Small intestine (tissue), 7 donors: ENCODE measurements at regions not wholly inside any gene's neighbourhood (a gene's known extent, or its start where the extent isn't known, plus 50 kb on each side); places are given as distances from the start of the nearest gene placed in this dataset.
"Not testable (repeated sequence)": the region's sequence is repeated elsewhere in the genome, so short reads cannot be mapped to it uniquely, and the experiment has no call there.

ENCODE experiments used
- DNase-seq, 2 donors: peaks; one replicate each; pipeline versions ENCODE4 v3.0.0 to v3.0.0-alpha.2; 2013
- FAIRE-seq: peaks from 2 replicates; lab custom pipeline; 2012; peaks lifted over from hg19 to GRCh38; lab: Jason Lieb, UNC
- H3K27ac ChIP-seq, 3 donors: one replicate each; pipeline ENCODE4 v1.5.1; 2013; ENCODE audit warnings: low read length in 2 of 3, mild to moderate bottlenecking in 2 of 3, control low read depth in 1 of 3, inconsistent platforms in 1 of 3, low read depth in 1 of 3, moderate library complexity in 1 of 3
- H3K27me3 ChIP-seq, 3 donors: one replicate each; pipeline ENCODE4 v1.6.1; 2013; ENCODE audit warnings: low read length in 3 of 3, inconsistent platforms in 1 of 3; ENCODE audit not compliant: control insufficient read depth in 3 of 3, insufficient read depth in 3 of 3
- H3K36me3 ChIP-seq, 3 donors: one replicate each; pipeline ENCODE4 v1.6.1; 2013; ENCODE audit warnings: low read length in 3 of 3, inconsistent platforms in 1 of 3, low read depth in 1 of 3, mild to moderate bottlenecking in 1 of 3, moderate library complexity in 1 of 3; ENCODE audit not compliant: control insufficient read depth in 3 of 3, insufficient read depth in 2 of 3
- H3K4me1 ChIP-seq, 3 donors: one replicate each; pipeline ENCODE4 v1.6.1; 2013; ENCODE audit warnings: low read length in 2 of 3, inconsistent platforms in 1 of 3, low read depth in 1 of 3, mild to moderate bottlenecking in 1 of 3, moderate library complexity in 1 of 3; ENCODE audit not compliant: control insufficient read depth in 3 of 3, insufficient read depth in 2 of 3
- H3K4me3 ChIP-seq, 3 donors: one replicate each; pipeline ENCODE4 v1.5.1; 2013; ENCODE audit warnings: low read length in 3 of 3, control low read depth in 1 of 3, inconsistent platforms in 1 of 3, low read depth in 1 of 3, mild to moderate bottlenecking in 1 of 3, moderate library complexity in 1 of 3
- H3K9me3 ChIP-seq, 2 donors: one replicate each; pipeline ENCODE4 v1.6.1; 2013; ENCODE audit warnings: low read depth in 1 of 2, low read length in 1 of 2; ENCODE audit not compliant: control insufficient read depth in 2 of 2, insufficient read depth in 1 of 2
- WGBS, 3 donors: extraction: QIAGEN DNeasy Blood & Tissue Kit; methylation state at CpG; one replicate each; pipeline ENCODE4 v1.1.7; 2013; 5-methylcytosine and 5-hydroxymethylcytosine counted together
- donor health status: healthy with polysubstance abuse.
- donor health status: control.
- donor health status: control.
- donor health status: Bipolar disorder and iron deficiency.
- donor health status: healthy.

DNA sequence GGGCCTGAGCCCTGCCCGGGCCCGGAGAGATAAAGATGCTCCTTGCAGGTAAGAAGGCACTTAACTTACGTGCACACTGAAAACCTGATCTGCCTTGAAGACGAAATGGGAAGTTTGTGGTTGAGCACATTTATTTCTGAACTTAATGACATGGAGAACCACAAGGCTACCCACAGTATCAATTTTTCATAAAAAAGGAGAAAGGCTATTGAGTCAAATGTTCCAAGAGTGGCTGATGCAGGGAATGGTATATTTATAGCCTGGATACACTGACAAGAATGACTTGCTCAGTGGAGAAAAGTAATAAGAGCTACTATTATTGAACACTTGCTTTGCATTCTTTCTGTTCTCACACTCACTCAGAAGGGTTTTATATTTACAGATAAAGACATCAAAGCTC lies 419.3 kb downstream of the ACTL7B start:
- Histone ChIP-seq H3K9me3 (no peaks in the 10 kb centered on the region), H3K27me3 (peaks cover 0 to 2% (median 0%) of the 10 kb centered on the region in 3 donors), H3K4me3 (no peak overlapping the region), H3K4me1 (peaks cover 0 to 2% (median 0%) of the 10 kb centered on the region in 3 donors), H3K27ac (no peak overlapping the region), H3K36me3 (no peaks in the 10 kb centered on the region)
- FAIRE-seq (no peak), DNase-seq (no peak)
- 77 to 84% (median 77%) methylated on average over 4 of the region's 4 CpGs for WGBS, 3 donors

DNA sequence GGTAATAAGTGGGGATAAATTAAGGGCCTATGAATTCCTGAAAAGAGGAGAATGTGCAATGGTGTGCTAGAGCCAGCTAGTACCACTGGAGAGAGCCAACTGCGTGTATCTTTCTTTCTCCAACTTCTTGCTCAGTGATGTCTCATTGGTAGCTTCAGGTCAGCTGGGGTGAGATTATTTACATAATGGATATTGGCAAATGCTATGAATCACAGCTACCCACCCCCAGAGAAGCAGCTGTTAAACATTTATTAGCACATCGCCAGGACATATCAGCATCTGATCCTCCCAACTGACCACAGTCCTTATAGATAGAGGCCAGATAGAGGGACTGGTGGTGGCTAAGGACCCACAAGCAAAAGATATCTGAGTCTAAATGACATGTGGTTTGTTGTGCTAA lies 421.3 kb downstream of the ACTL7B start:
- H3K4me3 ChIP-seq: no peak overlapping the region
- H3K27ac ChIP-seq: no peak overlapping the region
- H3K27me3 ChIP-seq: peaks cover 0 to 2% (median 0%) of the 10 kb centered on the region in 3 donors
- FAIRE-seq (no peak), DNase-seq (no peak)
- no peaks in the 10 kb centered on the region for H3K4me1 ChIP-seq
- H3K9me3 ChIP-seq: peaks cover 0 to 4% of the 10 kb centered on the region in 2 donors
- H3K36me3 ChIP-seq: no peaks in the 10 kb centered on the region
- 63 to 72% (median 72%) methylated on average over 2 of the region's 2 CpGs for WGBS, 3 donors

DNA sequence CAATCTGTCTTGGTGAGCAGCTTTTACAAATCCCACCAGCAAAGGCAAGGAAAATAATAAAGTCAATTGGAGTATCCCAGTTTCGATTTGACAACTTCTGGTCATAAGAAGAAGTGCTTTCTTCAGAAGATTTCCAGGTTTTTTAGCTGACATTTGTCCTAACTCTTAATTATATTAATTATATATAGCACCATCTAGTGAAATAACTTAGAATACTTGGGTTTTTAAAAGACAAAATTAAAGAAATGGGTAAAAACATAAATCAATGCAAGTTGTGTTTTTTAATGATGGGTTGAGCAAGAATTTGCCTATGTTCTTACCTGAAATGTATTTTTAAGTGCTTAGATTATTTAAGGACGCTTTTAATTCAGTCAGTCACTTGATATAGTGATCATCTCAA lies 421.8 kb downstream of the ACTL7B start:
- Histone ChIP-seq H3K4me1 (no peaks in the 10 kb centered on the region), H3K36me3 (no peaks in the 10 kb centered on the region), H3K27ac (no peak overlapping the region), H3K4me3 (no peak overlapping the region), H3K27me3 (peaks cover 0 to 2% (median 0%) of the 10 kb centered on the region in 3 donors), H3K9me3 (peaks cover 0 to 4% of the 10 kb centered on the region in 2 donors)
- FAIRE-seq: no peak
- 65 to 78% (median 69%) methylated on average over 2 of the region's 2 CpGs for WGBS, 3 donors
- no peak for DNase-seq

DNA sequence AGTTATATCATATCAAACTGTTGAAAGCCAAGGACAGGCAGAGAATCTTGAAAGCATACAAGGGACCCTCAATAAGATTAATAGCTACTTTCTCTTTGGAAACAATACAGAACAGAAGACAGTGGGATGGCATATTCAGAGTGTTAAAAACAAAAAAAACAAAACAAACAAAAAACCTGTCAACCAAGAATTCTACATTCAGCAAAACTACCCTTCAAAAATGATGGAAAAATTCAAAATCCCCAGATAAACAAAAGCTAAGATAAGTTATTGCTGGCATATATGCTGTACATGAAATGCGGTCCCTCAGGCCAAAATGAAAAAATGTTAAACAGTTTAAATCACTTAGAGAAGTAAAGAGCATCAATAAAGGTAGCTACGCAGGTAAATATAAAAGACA lies 425.1 kb downstream of the ACTL7B start:
- H3K4me1 ChIP-seq: no peaks in the 10 kb centered on the region

DNA sequence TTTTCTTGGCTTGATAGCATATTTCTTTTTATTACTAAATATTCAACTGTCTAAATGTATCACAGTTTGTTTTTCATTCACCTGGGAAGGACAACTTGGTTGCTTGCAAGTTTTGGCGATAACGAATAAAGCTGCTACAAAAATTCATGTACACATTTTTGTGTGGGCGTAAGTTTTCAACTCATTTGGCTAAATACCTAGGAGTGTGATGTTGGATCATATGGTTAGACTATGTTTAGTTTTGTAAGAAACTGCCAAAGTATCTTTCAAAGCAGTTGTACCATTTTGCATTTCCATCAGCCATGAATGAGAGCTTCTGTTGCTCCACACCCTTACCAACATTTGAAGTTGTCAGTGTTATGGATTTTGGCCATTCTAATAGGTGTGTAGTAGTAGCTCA lies 428.0 kb downstream of the ACTL7B start:
- Histone ChIP-seq H3K27ac (no peak overlapping the region), H3K9me3 (peaks cover 0 to 4% of the 10 kb centered on the region in 2 donors), H3K4me3 (no peak overlapping the region), H3K4me1 (no peaks in the 10 kb centered on the region), H3K36me3 (no peaks in the 10 kb centered on the region), H3K27me3 (no peaks in the 10 kb centered on the region)
- FAIRE-seq (no peak), DNase-seq (no peak)
- WGBS, 3 donors: 94 to 99% (median 96%) methylated on average over 3 of the region's 3 CpGs

More for the DNA sequence above, 425.1 kb downstream of the ACTL7B start:
- no peak for FAIRE-seq
- Histone ChIP-seq H3K27me3 (no peaks in the 10 kb centered on the region), H3K36me3 (no peaks in the 10 kb centered on the region), H3K4me3 (no peak overlapping the region), H3K27ac (no peak overlapping the region), H3K9me3 (peaks cover 0 to 4% of the 10 kb centered on the region in 2 donors)
- 93 to 97% (median 95%) methylated on average over 2 of the region's 2 CpGs for WGBS, 3 donors
- DNase-seq: no peak

DNA sequence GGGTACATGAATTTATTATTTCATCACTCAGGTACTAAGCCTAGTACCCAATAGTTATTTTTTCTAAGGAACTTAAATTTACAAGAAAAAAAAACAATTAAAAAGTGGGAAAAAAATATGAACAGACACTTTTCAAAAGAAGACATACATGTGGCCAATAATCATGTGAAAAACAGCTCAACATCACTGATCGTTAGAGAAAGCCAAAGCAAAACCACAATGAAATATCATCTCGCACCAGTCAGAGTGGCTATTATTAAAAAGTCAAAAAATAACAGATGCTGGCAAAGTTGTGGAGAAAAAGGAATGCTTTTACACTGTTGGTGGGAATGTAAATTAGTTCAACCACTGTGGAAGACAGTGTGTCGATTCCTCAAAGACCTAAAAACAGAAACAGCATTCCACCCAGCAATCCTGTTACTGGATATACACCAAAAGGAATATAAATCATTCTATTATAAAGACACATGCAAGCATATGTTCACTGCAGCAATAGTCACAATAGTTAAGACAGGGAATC lies 429.3 kb downstream of the ACTL7B start:
- H3K27me3 ChIP-seq: not testable (repeated sequence)
- 85 to 89% (median 87%) methylated on average over 3 of the region's 3 CpGs for WGBS, 3 donors

DNA sequence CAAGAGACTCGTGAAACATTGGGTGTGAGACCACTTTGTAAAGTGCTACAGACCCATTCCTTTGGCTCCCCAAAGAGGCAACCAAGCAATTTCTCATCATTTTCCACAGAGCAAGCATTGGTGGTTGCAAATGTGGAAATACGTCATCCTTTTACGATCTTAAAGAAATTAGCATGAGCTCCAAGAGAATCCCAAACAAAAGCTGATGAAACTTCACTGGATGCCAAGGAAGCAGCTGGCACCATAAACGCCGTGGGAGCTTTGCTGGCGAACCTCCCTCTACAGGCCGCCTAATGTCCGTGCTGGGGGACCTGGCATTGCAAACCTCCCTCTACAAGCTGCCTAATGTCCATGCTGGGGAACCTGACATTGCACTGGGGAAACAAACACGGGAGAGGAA lies 432.4 kb downstream of the ACTL7B start:
- Histone ChIP-seq H3K27me3 (no peaks in the 10 kb centered on the region), H3K27ac (no peak overlapping the region), H3K36me3 (no peaks in the 10 kb centered on the region), H3K4me1 (no peaks in the 10 kb centered on the region), H3K9me3 (no peaks in the 10 kb centered on the region), H3K4me3 (no peak overlapping the region)
- 79 to 83% (median 82%) methylated on average over 9 of the region's 9 CpGs for WGBS, 3 donors
- FAIRE-seq (no peak), DNase-seq (no peak)

More for the DNA sequence above, 429.3 kb downstream of the ACTL7B start:
- H3K4me1 ChIP-seq, H3K9me3 ChIP-seq, H3K4me3 ChIP-seq, FAIRE-seq, H3K27ac ChIP-seq, H3K36me3 ChIP-seq, DNase-seq: not testable (repeated sequence)

DNA sequence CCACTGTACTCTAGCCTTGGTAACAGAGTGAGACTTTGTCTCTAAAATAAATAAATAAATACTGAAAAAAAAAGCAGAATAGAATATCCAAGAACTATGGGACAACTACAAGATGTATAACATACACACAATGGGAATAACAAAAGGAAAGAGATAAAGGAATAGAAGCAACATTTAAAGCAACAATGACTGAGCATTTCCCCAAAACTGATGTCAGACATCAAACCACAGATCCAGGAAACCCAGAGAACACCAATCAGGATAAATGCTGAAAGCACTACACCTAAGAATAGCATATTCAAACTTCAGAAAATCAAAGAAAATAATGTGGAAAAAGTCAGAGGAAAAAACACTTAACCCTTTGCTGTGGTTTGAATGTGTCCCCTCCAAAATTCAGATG lies 436.4 kb downstream of the ACTL7B start:
- no peaks in the 10 kb centered on the region for H3K36me3 ChIP-seq
- no peaks in the 10 kb centered on the region for H3K9me3 ChIP-seq
- no peak overlapping the region for H3K4me3 ChIP-seq
- no peak overlapping the region for H3K27ac ChIP-seq
- no peaks in the 10 kb centered on the region for H3K4me1 ChIP-seq
- H3K27me3 ChIP-seq: no peaks in the 10 kb centered on the region
- FAIRE-seq (no peak), DNase-seq (no peak)

DNA sequence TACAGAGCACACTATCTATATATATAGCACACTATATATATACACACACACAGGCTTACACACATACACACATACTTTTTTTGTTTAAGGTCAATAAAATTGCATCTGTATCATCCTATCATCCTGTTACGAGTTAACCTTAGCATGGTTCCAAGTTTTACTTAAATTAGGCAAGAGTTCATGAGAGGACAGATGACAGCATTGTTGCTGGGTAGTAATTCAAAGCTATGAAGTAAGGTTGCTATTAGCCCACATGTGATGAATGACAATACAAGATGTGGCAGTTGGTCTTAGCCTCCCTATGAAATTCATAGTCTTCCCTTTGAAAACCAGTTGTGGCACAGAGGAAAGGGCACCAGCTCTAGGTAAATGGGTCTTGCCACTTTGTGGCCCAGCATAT lies 438.1 kb downstream of the ACTL7B start:
- DNase-seq (no peak), FAIRE-seq (no peak)
- no peaks in the 10 kb centered on the region for H3K36me3 ChIP-seq

More for the DNA sequence above, 438.1 kb downstream of the ACTL7B start:
- H3K27me3 ChIP-seq: no peaks in the 10 kb centered on the region
- no peak overlapping the region for H3K27ac ChIP-seq
- H3K4me3 ChIP-seq: no peak overlapping the region
- WGBS, 3 donors: 75 to 87% (median 80%) methylated on average over 1 of the region's 1 CpG
- no peaks in the 10 kb centered on the region for H3K9me3 ChIP-seq
- no peaks in the 10 kb centered on the region for H3K4me1 ChIP-seq
